ENCODE measurements at regions not wholly inside any gene's neighbourhood (a gene's known extent, or its start where the extent isn't known, plus 50 kb on each side); places are given as distances from the start of the nearest gene placed in this dataset.
"Not testable (repeated sequence)": the region's sequence is repeated elsewhere in the genome, so short reads cannot be mapped to it uniquely, and the experiment has no call there.

DNA sequence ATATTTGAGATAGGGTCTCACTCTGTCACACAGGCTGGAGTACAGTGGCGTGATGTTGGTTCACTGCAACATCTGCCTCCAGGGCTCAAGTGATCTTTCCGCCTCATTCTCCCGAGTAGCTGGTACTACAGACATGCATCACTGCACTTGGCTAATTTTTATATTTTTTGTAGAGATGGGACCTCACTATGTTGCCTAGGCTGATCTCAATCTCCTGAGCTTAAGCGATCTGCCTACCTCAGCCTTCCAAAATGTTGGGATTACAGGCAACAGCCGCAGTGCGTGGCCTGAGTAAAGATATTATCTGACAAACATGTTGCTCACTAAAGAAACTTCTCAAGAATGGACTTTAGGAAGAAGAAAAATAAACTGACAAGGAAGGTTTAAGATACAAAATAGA lies 125.4 kb upstream of the ABCC4 start:
- Histone ChIP-seq H3K4me1 (ENCODE audit: control insufficient read depth, insufficient read depth, low read length) (no peaks in the 10 kb centered on the region), H3K9me3 (ENCODE audit: control insufficient read depth in 2 of 2, low read length in 2 of 2) (no peaks in the 10 kb centered on the region), H3K36me3 (ENCODE audit: control insufficient read depth in 2 of 2, insufficient read depth in 2 of 2, low read length in 2 of 2) (no peaks in the 10 kb centered on the region), H3K27ac (ENCODE audit: low read length) (no peak overlapping the region), H3K9ac (ENCODE audit: low read length in 2 of 2) (no peak overlapping the region), H3K27me3 (ENCODE audit: control insufficient read depth in 1 of 2, insufficient read depth in 2 of 2, low read length in 2 of 2) (no peaks in the 10 kb centered on the region), H3K4me3 (ENCODE audit: low read length in 2 of 2) (no peak overlapping the region)

DNA sequence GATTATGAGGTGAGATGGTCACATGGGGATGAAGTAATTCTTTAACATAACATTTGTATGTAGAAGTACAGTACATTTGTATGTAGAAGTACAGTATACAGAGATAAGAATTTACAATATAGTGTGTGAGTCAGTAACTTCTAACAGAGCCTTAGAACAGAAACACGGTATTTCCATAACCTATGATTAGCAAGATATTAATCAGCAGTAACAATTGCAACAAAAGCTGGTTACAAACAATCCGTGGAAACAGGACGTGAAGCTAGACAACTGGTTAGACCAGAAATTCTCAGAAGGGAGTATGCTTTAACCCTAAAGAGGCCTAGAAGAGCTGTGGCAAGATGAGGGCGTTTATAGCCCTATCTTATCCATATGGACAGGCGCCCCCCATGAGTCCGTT lies 122.0 kb upstream of the CLDN10 start:
- not testable (repeated sequence) for H3K27ac ChIP-seq (ENCODE audit: low read length); H3K4me3 ChIP-seq (ENCODE audit: low read length in 2 of 2); H3K36me3 ChIP-seq (ENCODE audit: control insufficient read depth in 2 of 2, insufficient read depth in 2 of 2, low read length in 2 of 2); H3K4me1 ChIP-seq (ENCODE audit: control insufficient read depth, insufficient read depth, low read length); H3K9me3 ChIP-seq (ENCODE audit: control insufficient read depth in 2 of 2, low read length in 2 of 2); H3K9ac ChIP-seq (ENCODE audit: low read length in 2 of 2); H3K27me3 ChIP-seq (ENCODE audit: control insufficient read depth in 1 of 2, insufficient read depth in 2 of 2, low read length in 2 of 2)

DNA sequence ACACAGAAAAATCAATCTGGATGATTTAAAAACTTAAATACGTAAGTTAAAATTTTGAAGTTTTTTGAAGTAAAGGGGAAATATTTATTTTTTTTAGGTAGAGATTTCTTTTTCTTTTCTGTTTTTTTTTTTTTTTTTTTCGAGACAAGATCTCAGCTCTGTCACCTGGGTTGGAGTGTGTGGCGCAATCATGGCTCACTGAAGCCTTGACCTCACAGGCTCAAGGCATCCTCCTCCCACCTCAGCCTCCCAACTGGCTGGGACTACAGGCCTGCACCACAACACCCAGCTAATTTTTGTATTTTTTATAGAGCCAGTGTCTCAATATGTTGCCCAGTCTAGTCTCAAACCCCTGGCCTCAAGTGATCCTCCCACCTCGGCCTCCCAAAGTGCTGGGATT lies 120.4 kb upstream of the CLDN10 start:
- H3K36me3 ChIP-seq (ENCODE audit: control insufficient read depth in 2 of 2, insufficient read depth in 2 of 2, low read length in 2 of 2), result no peaks in the 10 kb centered on the region
- no peak overlapping the region for H3K9ac ChIP-seq (ENCODE audit: low read length in 2 of 2)
- H3K27me3 ChIP-seq (ENCODE audit: control insufficient read depth in 1 of 2, insufficient read depth in 2 of 2, low read length in 2 of 2), result no peaks in the 10 kb centered on the region
- H3K4me3 ChIP-seq (ENCODE audit: low read length in 2 of 2), result no peak overlapping the region
- no peaks in the 10 kb centered on the region for H3K4me1 ChIP-seq (ENCODE audit: control insufficient read depth, insufficient read depth, low read length)
- no peak overlapping the region for H3K27ac ChIP-seq (ENCODE audit: low read length)
- no peaks in the 10 kb centered on the region for H3K9me3 ChIP-seq (ENCODE audit: control insufficient read depth in 2 of 2, low read length in 2 of 2)

DNA sequence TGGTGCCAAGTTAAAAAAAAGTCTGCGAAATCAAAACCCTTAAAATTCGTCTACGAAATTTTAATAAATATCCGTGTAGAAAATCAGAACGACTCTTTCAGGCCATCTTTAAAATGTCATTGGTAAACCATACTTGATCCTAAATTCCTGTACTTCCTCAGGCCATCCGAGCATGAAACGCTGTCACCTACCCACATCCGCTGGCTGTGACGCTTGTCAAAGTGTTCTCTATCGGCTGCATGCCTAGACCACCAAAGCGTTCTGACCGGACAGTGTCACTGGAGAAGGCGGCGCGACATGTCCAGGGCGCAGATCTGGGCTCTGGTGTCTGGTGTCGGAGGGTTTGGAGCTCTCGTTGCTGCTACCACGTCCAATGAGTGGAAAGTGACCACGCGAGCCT lies 119.0 kb upstream of the CLDN10 start:
- H3K4me3 ChIP-seq (ENCODE audit: low read length in 2 of 2), result no peak overlapping the region
- H3K36me3 ChIP-seq (ENCODE audit: control insufficient read depth in 2 of 2, insufficient read depth in 2 of 2, low read length in 2 of 2), result no peaks in the 10 kb centered on the region
- H3K27me3 ChIP-seq (ENCODE audit: control insufficient read depth in 1 of 2, insufficient read depth in 2 of 2, low read length in 2 of 2), result no peaks in the 10 kb centered on the region
- no peak overlapping the region for H3K9ac ChIP-seq (ENCODE audit: low read length in 2 of 2)
- H3K27ac ChIP-seq (ENCODE audit: low read length), result no peak overlapping the region
- H3K4me1 ChIP-seq (ENCODE audit: control insufficient read depth, insufficient read depth, low read length), result no peaks in the 10 kb centered on the region
- H3K9me3 ChIP-seq (ENCODE audit: control insufficient read depth in 2 of 2, low read length in 2 of 2), result no peaks in the 10 kb centered on the region

DNA sequence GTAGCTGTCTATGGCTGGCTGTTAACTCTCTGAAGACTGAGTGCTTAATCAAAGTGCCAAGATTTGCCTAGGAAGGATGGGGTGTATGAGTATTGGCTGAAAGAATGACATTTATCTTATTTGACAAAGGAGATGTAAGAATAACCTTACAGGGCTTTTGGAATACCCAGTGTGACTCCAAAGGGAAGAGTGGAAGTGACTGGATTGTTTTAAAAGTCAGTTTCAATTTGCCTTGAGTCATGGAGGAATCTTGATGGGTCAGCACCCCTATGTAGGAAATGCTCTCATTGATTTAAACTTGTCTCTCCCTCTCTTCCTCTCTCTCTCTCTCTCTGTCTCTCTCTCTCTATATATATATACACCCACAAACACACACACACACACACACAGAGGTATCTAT lies 118.4 kb upstream of the CLDN10 start:
- Histone ChIP-seq H3K9ac (ENCODE audit: low read length in 2 of 2) (no peak overlapping the region), H3K9me3 (ENCODE audit: control insufficient read depth in 2 of 2, low read length in 2 of 2) (no peaks in the 10 kb centered on the region), H3K4me3 (ENCODE audit: low read length in 2 of 2) (no peak overlapping the region), H3K4me1 (ENCODE audit: control insufficient read depth, insufficient read depth, low read length) (no peaks in the 10 kb centered on the region), H3K27me3 (ENCODE audit: control insufficient read depth in 1 of 2, insufficient read depth in 2 of 2, low read length in 2 of 2) (no peaks in the 10 kb centered on the region), H3K36me3 (ENCODE audit: control insufficient read depth in 2 of 2, insufficient read depth in 2 of 2, low read length in 2 of 2) (no peaks in the 10 kb centered on the region), H3K27ac (ENCODE audit: low read length) (no peak overlapping the region)

DNA sequence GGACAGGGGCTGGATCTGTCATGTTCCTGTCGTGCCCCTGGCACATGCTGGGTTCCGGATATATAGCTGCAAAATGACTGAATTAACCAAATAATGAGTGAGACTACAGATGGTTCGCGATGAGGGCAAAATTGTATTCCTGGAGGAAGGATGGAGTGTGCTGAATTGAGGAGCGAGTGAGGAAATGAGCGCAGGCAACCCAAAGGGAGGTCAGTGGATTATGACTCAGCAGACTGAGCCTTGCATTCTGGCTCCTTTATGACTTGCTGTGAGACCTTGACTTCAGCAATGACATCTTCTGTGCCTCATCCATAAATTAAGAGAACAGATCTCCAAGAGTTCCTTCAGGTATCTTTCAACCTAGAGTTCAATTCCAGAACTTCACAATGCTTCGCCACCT lies 115.0 kb upstream of the CLDN10 start:
- H3K27me3 ChIP-seq (ENCODE audit: control insufficient read depth in 1 of 2, insufficient read depth in 2 of 2, low read length in 2 of 2), result no peaks in the 10 kb centered on the region
- no peaks in the 10 kb centered on the region for H3K4me1 ChIP-seq (ENCODE audit: control insufficient read depth, insufficient read depth, low read length)
- H3K36me3 ChIP-seq (ENCODE audit: control insufficient read depth in 2 of 2, insufficient read depth in 2 of 2, low read length in 2 of 2), result no peaks in the 10 kb centered on the region
- H3K9ac ChIP-seq (ENCODE audit: low read length in 2 of 2), result no peak overlapping the region
- H3K4me3 ChIP-seq (ENCODE audit: low read length in 2 of 2), result no peak overlapping the region
- H3K27ac ChIP-seq (ENCODE audit: low read length), result no peak overlapping the region
- no peaks in the 10 kb centered on the region for H3K9me3 ChIP-seq (ENCODE audit: control insufficient read depth in 2 of 2, low read length in 2 of 2)

DNA sequence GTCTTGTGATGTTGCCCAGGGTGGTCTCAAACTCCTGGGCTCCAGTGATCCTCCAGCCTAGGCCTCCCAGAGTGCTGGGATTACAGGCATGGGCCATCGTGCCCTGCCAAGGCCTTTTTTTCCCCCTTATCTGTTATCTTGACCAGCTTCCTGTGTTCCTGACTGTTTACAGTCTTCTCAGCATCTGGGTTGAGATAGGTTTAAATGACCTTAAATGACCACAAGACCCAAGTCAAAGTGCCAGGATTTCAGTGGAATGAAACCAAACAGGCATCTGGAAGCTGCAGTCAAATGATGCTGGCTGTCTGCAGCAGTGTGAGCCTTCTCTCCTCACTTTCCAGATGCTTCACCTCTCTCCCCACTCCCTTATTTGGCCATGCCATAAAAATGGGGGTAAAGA lies 114.2 kb upstream of the CLDN10 start:
- no peaks in the 10 kb centered on the region for H3K4me1 ChIP-seq (ENCODE audit: control insufficient read depth, insufficient read depth, low read length)
- no peak overlapping the region for H3K27ac ChIP-seq (ENCODE audit: low read length)
- H3K27me3 ChIP-seq (ENCODE audit: control insufficient read depth in 1 of 2, insufficient read depth in 2 of 2, low read length in 2 of 2), result no peaks in the 10 kb centered on the region
- H3K9ac ChIP-seq (ENCODE audit: low read length in 2 of 2), result no peak overlapping the region
- H3K9me3 ChIP-seq (ENCODE audit: control insufficient read depth in 2 of 2, low read length in 2 of 2), result no peaks in the 10 kb centered on the region
- H3K4me3 ChIP-seq (ENCODE audit: low read length in 2 of 2), result no peak overlapping the region
- H3K36me3 ChIP-seq (ENCODE audit: control insufficient read depth in 2 of 2, insufficient read depth in 2 of 2, low read length in 2 of 2), result no peaks in the 10 kb centered on the region

DNA sequence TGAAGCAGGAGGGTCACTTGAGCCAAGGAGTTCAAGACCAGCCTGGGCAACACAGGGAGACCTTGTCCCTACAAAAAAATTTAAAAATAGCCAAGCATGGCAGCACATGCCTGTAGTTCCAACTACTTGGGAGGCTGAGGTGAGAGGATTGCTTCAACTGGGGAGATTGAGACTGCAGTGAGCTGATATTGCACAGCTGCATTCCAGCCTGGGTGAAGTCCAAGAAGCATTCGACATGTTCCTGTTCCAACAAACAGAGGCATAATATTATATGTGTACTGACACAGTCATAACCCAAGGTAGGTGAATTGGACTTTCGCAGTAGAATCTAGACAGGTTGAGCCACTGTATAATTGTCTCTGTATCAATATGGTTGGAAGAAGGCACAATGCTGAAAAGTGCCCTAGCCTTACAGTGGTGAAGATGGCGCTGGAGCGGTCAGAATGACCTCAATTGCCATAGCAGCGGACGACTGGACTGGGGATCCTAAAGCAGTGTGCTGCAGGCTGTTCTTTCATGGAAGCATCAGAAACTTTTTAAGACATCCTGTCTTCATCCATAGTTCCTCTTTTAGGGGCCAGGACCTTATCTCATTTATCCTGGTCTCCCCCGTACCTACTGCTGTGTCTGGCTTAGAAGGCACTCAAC lies 112.0 kb upstream of the CLDN10 start:
- H3K27ac ChIP-seq (ENCODE audit: low read length), result no peak overlapping the region
- no peaks in the 10 kb centered on the region for H3K4me1 ChIP-seq (ENCODE audit: control insufficient read depth, insufficient read depth, low read length)
- H3K4me3 ChIP-seq (ENCODE audit: low read length in 2 of 2), result no peak overlapping the region
- H3K27me3 ChIP-seq (ENCODE audit: control insufficient read depth in 1 of 2, insufficient read depth in 2 of 2, low read length in 2 of 2), result no peaks in the 10 kb centered on the region
- H3K36me3 ChIP-seq (ENCODE audit: control insufficient read depth in 2 of 2, insufficient read depth in 2 of 2, low read length in 2 of 2), result no peaks in the 10 kb centered on the region
- no peaks in the 10 kb centered on the region for H3K9me3 ChIP-seq (ENCODE audit: control insufficient read depth in 2 of 2, low read length in 2 of 2)
- H3K9ac ChIP-seq (ENCODE audit: low read length in 2 of 2), result no peak overlapping the region

DNA sequence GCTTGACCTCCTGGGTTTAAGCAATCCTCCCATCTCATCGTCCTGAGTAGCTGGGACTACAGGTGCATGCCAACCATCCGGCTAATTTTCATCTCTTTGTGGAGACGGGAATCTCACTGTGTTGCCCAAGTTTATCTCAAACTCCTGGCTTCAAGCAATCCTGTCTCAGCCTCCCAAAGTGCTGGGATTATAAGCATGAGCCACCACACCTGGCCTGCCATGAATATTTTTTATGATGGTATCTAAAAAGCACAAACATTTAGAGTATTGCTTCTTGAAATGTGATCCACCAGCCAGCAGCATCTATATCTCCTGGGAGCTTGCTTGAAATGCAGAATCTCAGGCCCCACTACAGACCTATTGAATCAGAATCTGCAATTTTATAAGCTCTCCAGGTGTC lies 111.2 kb upstream of the CLDN10 start:
- Histone ChIP-seq H3K27me3 (ENCODE audit: control insufficient read depth in 1 of 2, insufficient read depth in 2 of 2, low read length in 2 of 2) (no peaks in the 10 kb centered on the region), H3K4me1 (ENCODE audit: control insufficient read depth, insufficient read depth, low read length) (no peaks in the 10 kb centered on the region), H3K9me3 (ENCODE audit: control insufficient read depth in 2 of 2, low read length in 2 of 2) (no peaks in the 10 kb centered on the region), H3K27ac (ENCODE audit: low read length) (no peak overlapping the region), H3K36me3 (ENCODE audit: control insufficient read depth in 2 of 2, insufficient read depth in 2 of 2, low read length in 2 of 2) (no peaks in the 10 kb centered on the region), H3K4me3 (ENCODE audit: low read length in 2 of 2) (no peak overlapping the region), H3K9ac (ENCODE audit: low read length in 2 of 2) (no peak overlapping the region)

DNA sequence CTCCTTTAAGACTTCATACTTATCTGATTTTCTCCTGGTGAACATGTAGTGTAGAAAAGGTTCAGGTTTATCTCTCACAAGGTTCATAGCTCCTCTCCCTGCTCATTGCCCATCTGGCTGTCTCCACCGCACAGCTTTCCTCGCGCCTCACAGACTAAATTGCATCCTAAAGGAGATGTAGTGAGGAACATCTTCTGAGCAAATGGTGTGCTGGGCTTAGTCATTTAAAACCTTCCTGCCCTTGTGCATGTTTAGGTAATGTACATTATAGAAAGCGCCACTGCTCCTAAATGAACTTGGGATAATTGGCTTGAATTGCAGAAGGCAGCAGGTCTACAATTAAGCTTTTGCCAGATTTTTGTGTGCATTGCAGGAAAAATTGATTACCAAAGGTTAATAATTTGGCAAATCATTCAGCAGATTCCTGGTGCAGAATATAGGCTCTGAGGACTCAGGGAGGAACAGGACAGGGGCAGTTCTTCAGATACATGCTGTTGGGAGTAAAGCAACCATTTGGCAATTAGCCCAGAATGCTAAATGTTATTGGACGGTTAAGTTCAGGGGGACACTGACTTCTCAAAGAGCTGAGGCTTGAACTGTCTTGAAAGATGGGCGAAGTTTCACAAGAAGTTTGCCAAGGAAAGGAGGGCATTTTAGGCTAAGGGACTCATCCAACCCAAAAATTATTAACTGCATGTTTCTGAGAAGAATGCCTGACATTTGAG lies 108.4 kb upstream of the CLDN10 start:
- no peak overlapping the region for H3K4me3 ChIP-seq (ENCODE audit: low read length in 2 of 2)
- H3K36me3 ChIP-seq (ENCODE audit: control insufficient read depth in 2 of 2, insufficient read depth in 2 of 2, low read length in 2 of 2), result no peaks in the 10 kb centered on the region
- H3K27me3 ChIP-seq (ENCODE audit: control insufficient read depth in 1 of 2, insufficient read depth in 2 of 2, low read length in 2 of 2), result no peaks in the 10 kb centered on the region
- H3K9me3 ChIP-seq (ENCODE audit: control insufficient read depth in 2 of 2, low read length in 2 of 2), result no peaks in the 10 kb centered on the region
- H3K27ac ChIP-seq (ENCODE audit: low read length), result no peak overlapping the region
- H3K4me1 ChIP-seq (ENCODE audit: control insufficient read depth, insufficient read depth, low read length), result no peaks in the 10 kb centered on the region
- no peak overlapping the region for H3K9ac ChIP-seq (ENCODE audit: low read length in 2 of 2)

DNA sequence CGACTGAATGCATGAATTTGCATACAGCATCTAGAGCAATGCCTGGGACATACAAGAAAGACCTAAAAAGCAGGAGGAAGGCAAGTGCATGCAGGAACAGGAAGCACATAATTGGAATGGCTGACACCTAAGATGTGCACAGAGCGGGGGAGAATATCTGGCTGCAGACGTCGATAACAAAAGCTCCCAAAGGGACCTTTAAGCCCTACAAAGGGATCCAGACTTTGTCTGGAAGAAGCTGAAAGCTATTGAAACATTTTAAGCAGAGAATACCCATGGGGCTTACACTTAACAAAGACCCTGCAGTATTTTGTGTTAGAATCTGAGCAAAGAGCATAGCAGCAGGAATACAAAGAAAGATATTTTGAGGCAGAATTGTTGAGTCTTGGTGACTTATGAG lies 107.4 kb upstream of the CLDN10 start:
- Histone ChIP-seq H3K36me3 (ENCODE audit: control insufficient read depth in 2 of 2, insufficient read depth in 2 of 2, low read length in 2 of 2) (no peaks in the 10 kb centered on the region), H3K4me1 (ENCODE audit: control insufficient read depth, insufficient read depth, low read length) (no peaks in the 10 kb centered on the region), H3K27ac (ENCODE audit: low read length) (no peak overlapping the region), H3K4me3 (ENCODE audit: low read length in 2 of 2) (no peak overlapping the region), H3K9me3 (ENCODE audit: control insufficient read depth in 2 of 2, low read length in 2 of 2) (no peaks in the 10 kb centered on the region), H3K27me3 (ENCODE audit: control insufficient read depth in 1 of 2, insufficient read depth in 2 of 2, low read length in 2 of 2) (no peaks in the 10 kb centered on the region), H3K9ac (ENCODE audit: low read length in 2 of 2) (no peak overlapping the region)

Measured in stomach smooth muscle (tissue), 2 donors.